HepG2 (cell line): ENCODE measurements at regions not wholly inside any gene's neighbourhood (a gene's known extent, or its start where the extent isn't known, plus 50 kb on each side); places are given as distances from the start of the nearest gene placed in this dataset.

Experiments used
- ATAC-seq: fragments of 200-7000 bp; cut with Tn5 transposase; 3 replicates; pipeline ENCODE4 v1.9.1; 2020; ENCODE audit warnings: mild to moderate bottlenecking, moderate library complexity
- BruUV-seq: library from RNA; stranded (reverse); fragments of 400-500 nt; replicated peaks from 2 replicates; lab custom pipeline; 2021; lab: Mats Ljungman, UMichigan
- CTCF ChIA-PET: fragments of 300-600 bp; formaldehyde crosslinking; extraction: SDS; loops from one replicate; lab custom pipeline; 2021; ENCODE audit warnings: low total read pairs, inconsistent platforms, low intra/inter-chr PET ratio; lab: Yijun Ruan, JAX
- POLR2A ChIA-PET: fragments of 350-600 bp; sonication (Branson Sonifier 250); formaldehyde crosslinking; loops from one replicate; lab custom pipeline; 2020; ENCODE audit warnings: antibody characterized with exemption, inconsistent platforms; lab: Yijun Ruan, JAX
- DNase-seq: peaks from one replicate; pipeline ENCODE4 v3.0.0-alpha.2; 2015; ENCODE audit warnings: low spot score
- FAIRE-seq: peaks from 3 replicates; lab custom pipeline; 2011; peaks lifted over from hg19 to GRCh38; lab: Jason Lieb, UNC
- H2AFZ ChIP-seq: one replicate; pipeline ENCODE4 v1.6.1; 2011; ENCODE audit warnings: low read length, inconsistent platforms
- H3K27ac ChIP-seq: fragments of 300-600 bp; 3 replicates; pipeline ENCODE4 v1.8.0; 2011; ENCODE audit warnings: mixed run types, mild to moderate bottlenecking, mixed read lengths, low read length, inconsistent platforms; ENCODE audit not compliant: insufficient read depth; ENCODE audit errors: extremely low read length
- H3K27me3 ChIP-seq, 2 experiments: fragments of 200-600 bp in 1 of 2; 2 replicates in 1 of 2; 3 replicates in 1 of 2; pipeline versions ENCODE4 v1.6.0 to v1.8.0; 2011; ENCODE audit warnings: low read length in 2 of 2, mild to moderate bottlenecking in 2 of 2, moderate library complexity in 2 of 2, inconsistent platforms in 1 of 2; ENCODE audit not compliant: insufficient read depth in 2 of 2, control insufficient read depth in 1 of 2
- H3K36me3 ChIP-seq, 2 experiments: fragments of 200-600 bp in 1 of 2; replicated peaks in 1 of 2; 2 replicates in 1 of 2; 3 replicates in 1 of 2; pipeline versions ENCODE4 v1.5.1 to v1.8.0; 2011; ENCODE audit warnings: low read length in 2 of 2, inconsistent platforms in 1 of 2; ENCODE audit not compliant: insufficient read depth in 2 of 2, control insufficient read depth in 1 of 2
- H3K4me1 ChIP-seq: 2 replicates; pipeline ENCODE4 v1.5.1; 2012; ENCODE audit warnings: low read length, inconsistent platforms; ENCODE audit not compliant: insufficient read depth
- H3K4me2 ChIP-seq: 2 replicates; pipeline ENCODE4 v1.6.0; 2011; ENCODE audit warnings: low read depth, low read length, inconsistent platforms
- H3K4me3 ChIP-seq, 3 experiments: fragments of 200-600 bp in 1 of 3; sonication (generic), shearing (Covaris generic) in 1 of 3; replicated peaks in 1 of 3; 2 replicates each; pipeline ENCODE4 v1.5.1; 2011 to 2016; ENCODE audit warnings: low read length in 3 of 3, inconsistent platforms in 2 of 3, low read depth in 2 of 3, mild to moderate bottlenecking in 2 of 3, control low read depth in 1 of 3, mixed read lengths in 1 of 3; ENCODE audit not compliant: insufficient read depth in 1 of 3
- H3K79me2 ChIP-seq: one replicate; pipeline ENCODE4 v1.6.1; 2011; ENCODE audit warnings: low read length, inconsistent platforms; ENCODE audit not compliant: insufficient read depth
- H3K9ac ChIP-seq: 2 replicates; pipeline ENCODE4 v1.6.0; 2011; ENCODE audit warnings: mild to moderate bottlenecking, low read depth, low read length, inconsistent platforms; ENCODE audit not compliant: insufficient read depth
- H3K9me3 ChIP-seq: 2 replicates; pipeline ENCODE4 v1.5.1; 2012; ENCODE audit warnings: mild to moderate bottlenecking, low read length
- H4K20me1 ChIP-seq: 2 replicates; pipeline ENCODE4 v1.6.0; 2011; ENCODE audit warnings: inconsistent platforms, mild to moderate bottlenecking, low read length, moderate library complexity; ENCODE audit not compliant: insufficient read depth
- BRD4 ChIP-seq: sonication (generic); formaldehyde crosslinking; IDR thresholded peaks from 2 replicates; pipeline ENCODE4 v1.4.0; 2020; ENCODE audit warnings: missing genetic modification reagents
- EEA1 ChIP-seq: sonication (generic); formaldehyde crosslinking; IDR thresholded peaks from 2 replicates; pipeline ENCODE4 v1.5.1; 2020; ENCODE audit warnings: mild to moderate bottlenecking, missing genetic modification reagents, borderline replicate concordance
- GZF1 ChIP-seq: sonication (generic); formaldehyde crosslinking; IDR thresholded peaks from 2 replicates; pipeline ENCODE4 v1.5.1; 2020; ENCODE audit warnings: mild to moderate bottlenecking, missing genetic modification reagents
- HHEX ChIP-seq: IDR thresholded peaks from 2 replicates; pipeline ENCODE4 v1.6.1; 2016; ENCODE audit warnings: control low read depth
- MEIS2 ChIP-seq: sonication (generic); formaldehyde crosslinking; IDR thresholded peaks from 2 replicates; pipeline ENCODE4 v1.9.0; 2021; ENCODE audit warnings: mild to moderate bottlenecking, missing genetic modification reagents
- NFKB2 ChIP-seq: sonication (generic); formaldehyde crosslinking; IDR thresholded peaks from 2 replicates; pipeline ENCODE4 v1.4.0; 2020; ENCODE audit warnings: missing genetic modification reagents, borderline replicate concordance
- NPAS2 ChIP-seq: sonication (generic); formaldehyde crosslinking; IDR thresholded peaks from 2 replicates; pipeline ENCODE4 v1.8.0; 2022; ENCODE audit warnings: mild to moderate bottlenecking, missing genetic modification reagents, borderline replicate concordance
- SCMH1 ChIP-seq: sonication (generic); formaldehyde crosslinking; IDR thresholded peaks from 2 replicates; pipeline ENCODE4 v1.9.0; 2021; ENCODE audit warnings: missing genetic modification reagents, mild to moderate bottlenecking, borderline replicate concordance
- SP2 ChIP-seq: sonication (generic); formaldehyde crosslinking; IDR thresholded peaks from 2 replicates; pipeline ENCODE4 v1.5.1; 2020; ENCODE audit warnings: mild to moderate bottlenecking, missing genetic modification reagents
- TBP ChIP-seq: sonication (generic); formaldehyde crosslinking; IDR thresholded peaks from 2 replicates; pipeline ENCODE4 v1.5.0; 2020; ENCODE audit warnings: missing genetic modification reagents
- TRIM24 ChIP-seq: sonication (generic); formaldehyde crosslinking; IDR thresholded peaks from 2 replicates; pipeline ENCODE4 v1.8.0; 2022; ENCODE audit warnings: mild to moderate bottlenecking, missing genetic modification reagents
- ZNF770 ChIP-seq: sonication (generic); formaldehyde crosslinking; IDR thresholded peaks from 2 replicates; pipeline ENCODE4 v1.5.0; 2020; ENCODE audit warnings: mild to moderate bottlenecking, missing genetic modification reagents
- ZNF878 ChIP-seq: sonication (generic); formaldehyde crosslinking; IDR thresholded peaks from 2 replicates; pipeline ENCODE4 v1.8.1; 2023; ENCODE audit warnings: mild to moderate bottlenecking, missing genetic modification reagents, moderate library complexity
- in situ Hi-C: cut with HindIII; loops from 2 replicates; pipeline ENCODE4 v1.10.0; 2017; ENCODE audit warnings: low pct_unique_long_range_greater_than_20kb; ENCODE audit not compliant: extremely low pct_ligation_motif_present
- intact Hi-C: fragments of 100-400 bp; cut with micrococcal nuclease; formaldehyde crosslinking; loops from one replicate; pipeline ENCODE4 v1.10.0; 2022; ENCODE audit not compliant: unreplicated experiment
- TF ChIP-seq, protein P1 (sequence below): sonication (generic); formaldehyde crosslinking; IDR thresholded peaks from 2 replicates; pipeline ENCODE4 v1.8.0; 2022; ENCODE audit warnings: missing genetic modification reagents, low read depth, mild to moderate bottlenecking, borderline replicate concordance
- TF ChIP-seq, protein P2 (sequence below): IDR thresholded peaks from 2 replicates; pipeline ENCODE4 v1.6.1; 2018; ENCODE audit warnings: missing genetic modification reagents

DNA sequence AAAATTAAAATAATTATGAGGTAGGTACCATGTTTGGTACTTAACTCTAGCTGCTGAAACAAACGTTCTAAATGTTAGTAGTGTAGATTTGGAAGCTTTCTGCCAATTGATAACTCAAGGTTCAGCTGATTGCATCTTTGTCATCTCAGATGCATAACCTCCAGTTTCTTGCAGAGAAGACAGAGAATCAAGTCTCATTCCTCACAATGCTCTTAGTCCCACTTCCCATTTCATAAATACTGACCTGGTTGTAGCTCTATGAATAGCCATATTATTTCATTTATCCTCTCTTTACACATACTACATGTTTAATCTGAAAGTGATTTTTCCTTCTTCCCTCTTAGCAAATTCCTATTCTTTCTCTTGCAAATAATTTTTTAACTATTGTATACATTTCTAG, 178.5 kb upstream of the SETBP1 start (continued):
- TF ChIP-seq NFKB2 (CRISPR knock-in tag), result no peak
- no peak for TF ChIP-seq ZNF878 (CRISPR knock-in tag)
- TF ChIP-seq, all 625 proteins: peak for 0

DNA sequence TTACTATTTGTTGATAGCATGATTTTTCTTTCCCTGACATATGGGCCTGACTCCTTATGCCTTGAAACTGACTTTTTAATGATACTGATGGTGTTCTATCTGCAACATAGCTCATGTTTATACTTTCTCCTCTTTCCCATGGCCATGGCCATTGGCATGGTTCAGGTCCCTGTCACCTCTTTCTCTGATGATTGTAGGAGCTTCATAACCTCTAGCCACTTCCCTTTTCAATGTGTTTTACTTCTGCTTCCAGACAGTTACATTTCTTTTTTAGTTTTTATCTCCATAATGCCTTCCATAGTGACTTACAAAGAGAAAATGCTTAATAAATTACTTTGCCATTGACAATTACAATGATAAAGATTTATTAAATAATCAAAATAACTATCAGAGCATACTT, 177.9 kb upstream of the SETBP1 start:
- Histone ChIP-seq H2AFZ (no peak overlapping the region), H3K4me1 (no peaks in the 10 kb centered on the region), H3K9me3 (peaks cover 39% of the 10 kb centered on the region), H4K20me1 (no peaks in the 10 kb centered on the region), H3K79me2 (no peaks in the 10 kb centered on the region), H3K4me3 (no peak overlapping the region), H3K9ac (no peak overlapping the region), H3K4me2 (no peak overlapping the region), H3K36me3 (no peaks in the 10 kb centered on the region), H3K27me3 (no peaks in the 10 kb centered on the region), H3K27ac (no peak overlapping the region)
- intact Hi-C loops (no loop called here), in situ Hi-C loops (no loop called here)
- POLR2A ChIA-PET, result no interaction called here
- DNase-seq, result no peak
- CTCF ChIA-PET, result no interaction called here
- no peak for FAIRE-seq
- TF ChIP-seq GZF1 (CRISPR knock-in tag) (no peak), SCMH1 (no peak), MEIS2 (CRISPR knock-in tag) (no peak), SP2 (CRISPR knock-in tag) (no peak), TBP (CRISPR knock-in tag) (no peak), HHEX (CRISPR knock-in tag) (no peak), NPAS2 (CRISPR knock-in tag) (no peak), TRIM24 (CRISPR knock-in tag) (no peak), BRD4 (CRISPR knock-in tag) (no peak), EEA1 (CRISPR knock-in tag) (no peak), ZNF770 (no peak)
- TF ChIP-seq, protein P1, sequence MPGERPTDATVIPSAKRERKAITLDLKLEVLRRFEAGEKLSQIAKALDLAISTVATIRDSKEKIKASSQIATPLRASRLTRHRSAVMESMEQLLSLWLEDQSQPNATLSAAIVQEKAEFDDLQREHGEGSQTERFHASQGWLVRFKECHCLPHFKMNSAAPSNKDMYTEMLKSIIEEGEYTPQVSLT (CRISPR knock-in tag), result no peak
- TF ChIP-seq, protein P2, sequence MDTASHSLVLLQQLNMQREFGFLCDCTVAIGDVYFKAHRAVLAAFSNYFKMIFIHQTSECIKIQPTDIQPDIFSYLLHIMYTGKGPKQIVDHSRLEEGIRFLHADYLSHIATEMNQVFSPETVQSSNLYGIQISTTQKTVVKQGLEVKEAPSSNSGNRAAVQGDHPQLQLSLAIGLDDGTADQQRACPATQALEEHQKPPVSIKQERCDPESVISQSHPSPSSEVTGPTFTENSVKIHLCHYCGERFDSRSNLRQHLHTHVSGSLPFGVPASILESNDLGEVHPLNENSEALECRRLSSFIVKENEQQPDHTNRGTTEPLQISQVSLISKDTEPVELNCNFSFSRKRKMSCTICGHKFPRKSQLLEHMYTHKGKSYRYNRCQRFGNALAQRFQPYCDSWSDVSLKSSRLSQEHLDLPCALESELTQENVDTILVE (CRISPR knock-in tag), result no peak
- no peak for ATAC-seq
- BruUV-seq, result no TSS peak
